Activated T-cell treated with anti-CD3 and anti-CD28 coated beads, Interleukin-2, amount 50 U/mL, for 1 hour (primary cell): ENCODE measurements at regions not wholly inside any gene's neighbourhood (a gene's known extent, or its start where the extent isn't known, plus 50 kb on each side); places are given as distances from the start of the nearest gene placed in this dataset.

Experiments
- DNase-seq: peaks from one replicate; pipeline ENCODE4 v3.0.0-alpha.2; 2020

- DNase-seq: no peak
These were observed 67.7 kb upstream of the FAM9A start for GRCh38 chrX:8868906-8869305.

GRCh38 chrX:8868070-8868773 lies 67.0 kb upstream of the FAM9A start:
- no peak for DNase-seq

GRCh38 chrX:8867406-8867805 lies 66.2 kb upstream of the FAM9A start:
- DNase-seq: no peak

GRCh38 chrX:8864161-8864560 lies 63.0 kb upstream of the FAM9A start:
- DNase-seq: no peak

- no peak for DNase-seq
These were observed 60.7 kb upstream of the FAM9A start for GRCh38 chrX:8861908-8862307.

- DNase-seq: no peak
These were observed 50.2 kb upstream of the FAM9A start for GRCh38 chrX:8851231-8851886.
